Activated T-cell treated with anti-CD3 and anti-CD28 coated beads, Interleukin-2, amount 50 U/mL, for 48 hours (primary cell): ENCODE measurements at regions not wholly inside any gene's neighbourhood (a gene's known extent, or its start where the extent isn't known, plus 50 kb on each side); places are given as distances from the start of the nearest gene placed in this dataset.

Source experiments
- DNase-seq, 2 experiments: peaks; one replicate each; pipeline ENCODE4 v3.0.0-alpha.2; 2020

- no peak for DNase-seq
Measured at GRCh38 chr1:173128742-173129141, 78.0 kb upstream of the TNFSF18 start.

GRCh38 chr1:173127369-173128307, 76.9 kb upstream of the TNFSF18 start:
- no peak for DNase-seq

DNA sequence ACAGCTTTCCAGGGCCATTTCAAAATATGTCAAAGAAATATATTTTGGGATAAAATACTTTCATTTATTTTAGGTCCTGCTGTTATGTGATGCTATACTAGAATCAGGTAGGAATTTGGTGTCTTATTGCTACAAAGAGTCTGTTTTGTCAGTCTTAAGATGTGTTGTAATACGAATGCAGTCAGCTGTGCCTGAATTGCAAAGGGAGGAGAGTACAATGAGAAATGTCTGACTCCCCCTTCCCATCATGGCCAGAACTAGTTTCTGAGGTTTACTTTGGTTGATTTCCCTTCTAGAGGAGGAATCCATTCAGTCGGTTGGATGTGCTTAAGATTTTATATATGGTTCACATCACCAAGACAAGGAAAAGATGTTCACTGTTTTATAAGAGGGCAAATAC, 75.7 kb upstream of the TNFSF18 start:
- DNase-seq = no peak

GRCh38 chr1:173122958-173123852, 72.5 kb upstream of the TNFSF18 start:
- no peak for DNase-seq

- DNase-seq = no peak
Measured at GRCh38 chr1:173122344-173122935, 71.7 kb upstream of the TNFSF18 start.

DNA sequence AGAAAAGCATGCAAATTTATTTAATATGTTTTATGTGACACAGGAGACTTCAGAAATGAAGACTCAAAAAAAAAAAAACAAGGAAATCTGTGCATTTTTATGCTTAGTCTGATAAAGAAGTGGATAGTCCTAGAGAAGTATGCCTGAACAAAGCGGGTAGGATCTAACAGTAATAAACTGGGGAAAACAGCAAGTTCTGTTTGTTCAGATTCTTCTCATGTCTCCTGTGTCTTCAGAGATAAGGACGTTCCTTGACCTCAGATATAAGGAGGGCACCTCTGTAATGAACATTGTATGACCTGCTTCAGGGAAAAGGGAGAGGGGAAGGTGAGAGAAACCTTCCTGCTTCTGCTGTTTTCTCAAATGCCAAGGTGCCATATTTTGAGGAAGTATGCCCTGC, 67.7 kb upstream of the TNFSF18 start:
- DNase-seq = no peak

- no peak for DNase-seq
Measured at GRCh38 chr1:173117761-173118160, 67.0 kb upstream of the TNFSF18 start.

GRCh38 chr1:173117108-173117633, 66.4 kb upstream of the TNFSF18 start:
- no peak for DNase-seq

GRCh38 chr1:173114346-173114745, 63.6 kb upstream of the TNFSF18 start:
- no peak for DNase-seq

GRCh38 chr1:173113015-173113741, 62.4 kb upstream of the TNFSF18 start:
- DNase-seq = peak in 1 of 2 experiments; percentile 24

DNA sequence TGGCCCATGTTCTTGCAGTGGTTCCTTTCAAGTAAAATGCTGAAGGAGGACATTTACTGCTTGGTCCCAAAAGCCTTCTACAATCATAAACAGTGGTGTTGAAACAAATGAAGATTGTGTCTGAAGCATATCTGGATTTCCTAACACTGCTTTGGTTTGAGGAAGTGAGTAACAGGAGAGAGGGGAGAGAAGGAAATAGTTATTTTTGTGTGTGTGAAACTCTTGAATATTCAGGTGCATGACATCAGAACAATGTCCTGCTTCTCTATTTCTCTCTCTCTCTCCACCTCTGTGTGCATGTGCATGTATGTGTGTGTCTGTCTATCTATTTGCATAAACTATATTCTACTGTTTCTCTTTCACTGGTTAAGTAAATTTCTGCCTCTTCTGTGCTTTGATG, 61.4 kb upstream of the TNFSF18 start:
- DNase-seq = no peak

GRCh38 chr1:173107696-173108095, 57.0 kb upstream of the TNFSF18 start:
- no peak for DNase-seq

DNA sequence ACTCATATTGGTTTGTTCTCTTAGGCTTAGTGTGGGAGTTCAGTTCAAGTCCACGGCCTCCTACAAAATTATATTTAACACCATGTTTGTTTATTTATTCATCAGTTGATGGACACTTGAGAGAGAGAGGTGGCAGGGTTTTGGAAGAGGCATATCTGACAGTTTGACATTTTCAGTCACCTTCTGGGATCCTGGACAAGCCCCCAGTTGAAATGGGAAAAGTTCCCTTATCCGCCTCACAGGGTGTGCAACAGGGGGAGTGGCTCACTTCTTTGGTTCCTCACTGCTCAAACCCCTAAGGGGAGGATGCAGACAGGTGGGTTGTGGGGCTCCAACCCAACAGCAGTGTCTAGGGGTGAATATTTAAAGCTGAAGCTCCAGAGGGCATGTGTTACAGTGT, 52.3 kb upstream of the TNFSF18 start:
- no peak for DNase-seq

GRCh38 chr1:173101589-173101988, 50.8 kb upstream of the TNFSF18 start:
- DNase-seq = no peak

GRCh38 chr1:173100476-173101107, 49.9 kb upstream of the TNFSF18 start:
- no peak for DNase-seq
